HepG2 (cell line): ENCODE measurements at regions not wholly inside any gene's neighbourhood (a gene's known extent, or its start where the extent isn't known, plus 50 kb on each side); places are given as distances from the start of the nearest gene placed in this dataset.

ENCODE experiments used
- ATAC-seq: fragments of 200-7000 bp; cut with Tn5 transposase; 3 replicates; pipeline ENCODE4 v1.9.1; 2020; ENCODE audit warnings: mild to moderate bottlenecking, moderate library complexity
- BruUV-seq: library from RNA; stranded (reverse); fragments of 400-500 nt; replicated peaks from 2 replicates; lab custom pipeline; 2021; lab: Mats Ljungman, UMichigan
- CTCF ChIA-PET: fragments of 300-600 bp; formaldehyde crosslinking; extraction: SDS; loops from one replicate; lab custom pipeline; 2021; ENCODE audit warnings: low total read pairs, inconsistent platforms, low intra/inter-chr PET ratio; lab: Yijun Ruan, JAX
- POLR2A ChIA-PET: fragments of 350-600 bp; sonication (Branson Sonifier 250); formaldehyde crosslinking; loops from one replicate; lab custom pipeline; 2020; ENCODE audit warnings: antibody characterized with exemption, inconsistent platforms; lab: Yijun Ruan, JAX
- DNase-seq: peaks from one replicate; pipeline ENCODE4 v3.0.0-alpha.2; 2015; ENCODE audit warnings: low spot score
- FAIRE-seq: peaks from 3 replicates; lab custom pipeline; 2011; peaks lifted over from hg19 to GRCh38; lab: Jason Lieb, UNC
- H2AFZ ChIP-seq: one replicate; pipeline ENCODE4 v1.6.1; 2011; ENCODE audit warnings: low read length, inconsistent platforms
- H3K27ac ChIP-seq: fragments of 300-600 bp; 3 replicates; pipeline ENCODE4 v1.8.0; 2011; ENCODE audit warnings: mixed run types, mild to moderate bottlenecking, mixed read lengths, low read length, inconsistent platforms; ENCODE audit not compliant: insufficient read depth; ENCODE audit errors: extremely low read length
- H3K27me3 ChIP-seq, 2 experiments: fragments of 200-600 bp in 1 of 2; 2 replicates in 1 of 2; 3 replicates in 1 of 2; pipeline versions ENCODE4 v1.6.0 to v1.8.0; 2011; ENCODE audit warnings: low read length in 2 of 2, mild to moderate bottlenecking in 2 of 2, moderate library complexity in 2 of 2, inconsistent platforms in 1 of 2; ENCODE audit not compliant: insufficient read depth in 2 of 2, control insufficient read depth in 1 of 2
- H3K36me3 ChIP-seq, 2 experiments: fragments of 200-600 bp in 1 of 2; replicated peaks in 1 of 2; 2 replicates in 1 of 2; 3 replicates in 1 of 2; pipeline versions ENCODE4 v1.5.1 to v1.8.0; 2011; ENCODE audit warnings: low read length in 2 of 2, inconsistent platforms in 1 of 2; ENCODE audit not compliant: insufficient read depth in 2 of 2, control insufficient read depth in 1 of 2
- H3K4me1 ChIP-seq: 2 replicates; pipeline ENCODE4 v1.5.1; 2012; ENCODE audit warnings: low read length, inconsistent platforms; ENCODE audit not compliant: insufficient read depth
- H3K4me2 ChIP-seq: 2 replicates; pipeline ENCODE4 v1.6.0; 2011; ENCODE audit warnings: low read depth, low read length, inconsistent platforms
- H3K4me3 ChIP-seq, 3 experiments: fragments of 200-600 bp in 1 of 3; sonication (generic), shearing (Covaris generic) in 1 of 3; replicated peaks in 1 of 3; 2 replicates each; pipeline ENCODE4 v1.5.1; 2011 to 2016; ENCODE audit warnings: low read length in 3 of 3, inconsistent platforms in 2 of 3, low read depth in 2 of 3, mild to moderate bottlenecking in 2 of 3, control low read depth in 1 of 3, mixed read lengths in 1 of 3; ENCODE audit not compliant: insufficient read depth in 1 of 3
- H3K79me2 ChIP-seq: one replicate; pipeline ENCODE4 v1.6.1; 2011; ENCODE audit warnings: low read length, inconsistent platforms; ENCODE audit not compliant: insufficient read depth
- H3K9ac ChIP-seq: 2 replicates; pipeline ENCODE4 v1.6.0; 2011; ENCODE audit warnings: mild to moderate bottlenecking, low read depth, low read length, inconsistent platforms; ENCODE audit not compliant: insufficient read depth
- H3K9me3 ChIP-seq: 2 replicates; pipeline ENCODE4 v1.5.1; 2012; ENCODE audit warnings: mild to moderate bottlenecking, low read length
- H4K20me1 ChIP-seq: 2 replicates; pipeline ENCODE4 v1.6.0; 2011; ENCODE audit warnings: inconsistent platforms, mild to moderate bottlenecking, low read length, moderate library complexity; ENCODE audit not compliant: insufficient read depth
- AKAP8 ChIP-seq: sonication (generic); formaldehyde crosslinking; IDR thresholded peaks from 2 replicates; pipeline ENCODE4 v1.5.1; 2020; ENCODE audit warnings: mild to moderate bottlenecking, missing genetic modification reagents
- ATF2 ChIP-seq: sonication (generic); formaldehyde crosslinking; IDR thresholded peaks from 2 replicates; pipeline ENCODE4 v1.4.0; 2020; ENCODE audit warnings: missing genetic modification reagents
- DMTF1 ChIP-seq: sonication (generic); formaldehyde crosslinking; IDR thresholded peaks from 2 replicates; pipeline ENCODE4 v1.4.0; 2020; ENCODE audit warnings: mild to moderate bottlenecking, missing genetic modification reagents
- ESRRA ChIP-seq: sonication (generic); formaldehyde crosslinking; IDR thresholded peaks from 2 replicates; pipeline ENCODE4 v1.5.1; 2020; ENCODE audit warnings: mild to moderate bottlenecking, low read depth, missing genetic modification reagents
- HOXA7 ChIP-seq: sonication (generic); formaldehyde crosslinking; IDR thresholded peaks from 2 replicates; pipeline ENCODE4 v1.8.1; 2022; ENCODE audit warnings: mild to moderate bottlenecking, missing genetic modification reagents, moderate library complexity
- KLF9 ChIP-seq: IDR thresholded peaks from 2 replicates; pipeline ENCODE4 v1.6.1; 2016; ENCODE audit warnings: low read depth
- PAWR ChIP-seq: sonication (generic); formaldehyde crosslinking; IDR thresholded peaks from 2 replicates; pipeline ENCODE4 v1.4.0; 2020; ENCODE audit warnings: missing genetic modification reagents, mild to moderate bottlenecking, borderline replicate concordance
- PHF21A ChIP-seq: sonication (generic); formaldehyde crosslinking; IDR thresholded peaks from 2 replicates; pipeline ENCODE4 v1.5.0; 2020; ENCODE audit warnings: mild to moderate bottlenecking, missing genetic modification reagents
- RBM39 ChIP-seq: fragments of 200-400 bp; formaldehyde crosslinking; IDR thresholded peaks from one replicate; pipeline ENCODE4 v1.6.1; 2018; ENCODE audit warnings: antibody characterized with exemption, mild to moderate bottlenecking, low read depth, low read length; ENCODE audit not compliant: poor library complexity, severe bottlenecking
- REPIN1 ChIP-seq: sonication (generic); formaldehyde crosslinking; IDR thresholded peaks from 2 replicates; pipeline ENCODE4 v1.8.0; 2022; ENCODE audit warnings: missing genetic modification reagents, low read depth, mild to moderate bottlenecking, borderline replicate concordance
- RFXAP ChIP-seq: sonication (generic); formaldehyde crosslinking; IDR thresholded peaks from 2 replicates; pipeline ENCODE4 v1.4.0; 2020; ENCODE audit warnings: missing genetic modification reagents, borderline replicate concordance
- STAG1 ChIP-seq: sonication (generic); formaldehyde crosslinking; IDR thresholded peaks from 2 replicates; pipeline ENCODE4 v1.4.0; 2020; ENCODE audit warnings: missing genetic modification reagents
- ZBTB20 ChIP-seq: sonication (generic); formaldehyde crosslinking; IDR thresholded peaks from 2 replicates; pipeline ENCODE4 v1.8.1; 2023; ENCODE audit warnings: missing genetic modification reagents, low read depth, mild to moderate bottlenecking, borderline replicate concordance
- ZC3H13 ChIP-seq: sonication (generic); formaldehyde crosslinking; IDR thresholded peaks from 2 replicates; pipeline ENCODE4 v1.8.1; 2023; ENCODE audit warnings: mild to moderate bottlenecking, missing genetic modification reagents, moderate library complexity
- ZNF326 ChIP-seq: sonication (generic); formaldehyde crosslinking; IDR thresholded peaks from 2 replicates; pipeline ENCODE4 v1.4.0; 2020; ENCODE audit warnings: missing genetic modification reagents, borderline replicate concordance
- ZNF749 ChIP-seq: sonication (generic); formaldehyde crosslinking; IDR thresholded peaks from 2 replicates; pipeline ENCODE4 v1.8.0; 2022; ENCODE audit warnings: mild to moderate bottlenecking, missing genetic modification reagents, moderate library complexity, borderline replicate concordance
- ZNF891 ChIP-seq: sonication (generic); formaldehyde crosslinking; IDR thresholded peaks from 2 replicates; pipeline ENCODE4 v1.5.0; 2020; ENCODE audit warnings: mild to moderate bottlenecking, missing genetic modification reagents
- in situ Hi-C: cut with HindIII; loops from 2 replicates; pipeline ENCODE4 v1.10.0; 2017; ENCODE audit warnings: low pct_unique_long_range_greater_than_20kb; ENCODE audit not compliant: extremely low pct_ligation_motif_present
- intact Hi-C: fragments of 100-400 bp; cut with micrococcal nuclease; formaldehyde crosslinking; loops from one replicate; pipeline ENCODE4 v1.10.0; 2022; ENCODE audit not compliant: unreplicated experiment
- TF ChIP-seq, protein P1 (sequence below): sonication (generic); formaldehyde crosslinking; IDR thresholded peaks from 2 replicates; pipeline ENCODE4 v1.8.0; 2022; ENCODE audit warnings: missing genetic modification reagents, low read depth, mild to moderate bottlenecking, borderline replicate concordance

DNA sequence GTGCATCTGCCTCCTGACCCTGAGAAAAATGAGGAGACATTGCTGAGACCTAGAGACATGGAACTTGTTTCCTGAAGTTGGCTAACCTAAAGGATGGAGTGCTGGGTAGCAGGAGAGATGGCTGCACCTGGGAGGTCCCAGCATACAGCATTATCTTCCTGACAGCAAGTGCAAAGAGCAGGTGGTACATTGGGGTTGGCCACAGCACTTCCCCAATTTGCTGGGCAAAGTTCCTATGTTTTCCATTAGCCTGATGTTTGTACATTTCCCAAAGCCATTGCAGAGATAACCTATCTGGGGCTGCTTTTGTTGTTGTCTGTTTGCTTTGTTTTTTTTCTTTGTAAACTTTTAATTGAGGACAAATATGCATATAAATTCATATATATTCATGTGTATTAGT is 296.7 kb downstream of the HRH4 start:
- DNase-seq (no peak), FAIRE-seq (no peak), ATAC-seq (no peak)
- Histone ChIP-seq H3K9me3 (no peaks in the 10 kb centered on the region), H4K20me1 (no peaks in the 10 kb centered on the region), H3K4me2 (no peak overlapping the region), H3K27ac (no peak overlapping the region), H3K4me1 (no peaks in the 10 kb centered on the region), H3K36me3 (no peaks in the 10 kb centered on the region), H3K9ac (no peak overlapping the region), H3K4me3 (no peak overlapping the region), H3K27me3 (no peaks in the 10 kb centered on the region), H3K79me2 (no peaks in the 10 kb centered on the region), H2AFZ (no peak overlapping the region)
- intact Hi-C loops (no loop called here), in situ Hi-C loops (no loop called here)
- CTCF ChIA-PET, result no interaction called here
- TF ChIP-seq HOXA7 (CRISPR knock-in tag) (no peak), ZNF326 (CRISPR knock-in tag) (no peak), DMTF1 (no peak), ESRRA (no peak), STAG1 (CRISPR knock-in tag) (no peak), KLF9 (no peak), ZBTB20 (CRISPR knock-in tag) (no peak)
- POLR2A ChIA-PET, result no interaction called here
- BruUV-seq, result no TSS peak

DNA sequence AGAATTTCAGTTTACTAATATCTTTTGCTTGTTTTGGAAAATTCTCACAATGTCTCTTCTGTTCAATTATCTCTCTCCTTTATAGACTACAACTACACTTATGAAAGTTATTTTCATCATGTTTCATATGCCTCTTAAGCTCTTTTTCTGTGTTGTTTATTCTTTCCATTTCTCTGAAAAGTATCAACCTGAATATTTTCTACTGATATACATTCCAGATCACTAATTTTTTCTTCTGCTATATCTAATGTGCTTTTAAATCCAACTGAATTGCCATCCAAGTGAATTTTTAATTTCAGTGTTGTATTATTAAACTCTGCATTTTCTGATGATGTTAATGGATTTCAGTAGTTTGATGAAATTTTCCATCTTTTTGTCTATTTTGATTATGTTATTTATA is 301.3 kb downstream of the HRH4 start:
- ChIA-PET CTCF (no interaction called here), POLR2A (no interaction called here)
- in situ Hi-C loops, result no loop called here
- TF ChIP-seq AKAP8 (CRISPR knock-in tag) (no peak), PAWR (no peak), ZNF891 (CRISPR knock-in tag) (no peak), RFXAP (CRISPR knock-in tag) (no peak), RBM39 (no peak), REPIN1 (no peak), ATF2 (no peak), ZC3H13 (CRISPR knock-in tag) (no peak), ZNF749 (CRISPR knock-in tag) (no peak), PHF21A (CRISPR knock-in tag) (no peak)
- TF ChIP-seq, protein P1, sequence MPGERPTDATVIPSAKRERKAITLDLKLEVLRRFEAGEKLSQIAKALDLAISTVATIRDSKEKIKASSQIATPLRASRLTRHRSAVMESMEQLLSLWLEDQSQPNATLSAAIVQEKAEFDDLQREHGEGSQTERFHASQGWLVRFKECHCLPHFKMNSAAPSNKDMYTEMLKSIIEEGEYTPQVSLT (CRISPR knock-in tag), result no peak

More for the DNA sequence above, 301.3 kb downstream of the HRH4 start:
- no peak overlapping the region for H3K4me2 ChIP-seq
- H3K27ac ChIP-seq, result no peak overlapping the region
- H3K79me2 ChIP-seq, result no peaks in the 10 kb centered on the region
- H4K20me1 ChIP-seq, result no peaks in the 10 kb centered on the region
- intact Hi-C loops, result no loop called here
- DNase-seq (no peak), FAIRE-seq (no peak), ATAC-seq (no peak)
- 0 out of 2 replicates have a peak, but pooled peaks cover 9% of the 10 kb centered on the region for H3K9me3 ChIP-seq
- no peaks in the 10 kb centered on the region for H3K27me3 ChIP-seq
- no peaks in the 10 kb centered on the region for H3K36me3 ChIP-seq
- no peak overlapping the region for H2AFZ ChIP-seq
- no peak overlapping the region for H3K4me3 ChIP-seq
- no peak overlapping the region for H3K9ac ChIP-seq
- no peaks in the 10 kb centered on the region for H3K4me1 ChIP-seq
- no TSS peak for BruUV-seq
